Natural killer cell (primary cell): ENCODE measurements at regions not wholly inside any gene's neighbourhood (a gene's known extent, or its start where the extent isn't known, plus 50 kb on each side); places are given as distances from the start of the nearest gene placed in this dataset.

ENCODE experiments used
- ATAC-seq, 3 donors: fragments of 150-1000 bp in 2 of 3; fragments of 200-7000 bp in 1 of 3; cut with Tn5 transposase; 1 replicate in 1 of 3; 2 replicates in 2 of 3; pipeline ENCODE4 v1.10.0; 2021; ENCODE audit warnings: mild to moderate bottlenecking in 2 of 3, moderate library complexity in 2 of 3
- DNase-seq, 2 donors: peaks; one replicate each; pipeline versions ENCODE4 v3.0.0 to v3.0.0-alpha.2; 2013 to 2021; ENCODE audit warnings: mixed read lengths in 1 of 2
- H3K27ac ChIP-seq: one replicate; pipeline ENCODE4 v1.5.1; 2013; ENCODE audit warnings: mild to moderate bottlenecking, low read length
- H3K27me3 ChIP-seq: one replicate; pipeline ENCODE4 v1.6.1; 2013; ENCODE audit warnings: low read length; ENCODE audit not compliant: control insufficient read depth, insufficient read depth
- H3K36me3 ChIP-seq: one replicate; pipeline ENCODE4 v1.6.1; 2013; ENCODE audit warnings: low read length; ENCODE audit not compliant: control insufficient read depth, insufficient read depth
- H3K4me1 ChIP-seq: one replicate; pipeline ENCODE4 v1.6.1; 2013; ENCODE audit warnings: low read length; ENCODE audit not compliant: control insufficient read depth, insufficient read depth
- H3K4me3 ChIP-seq: one replicate; pipeline ENCODE4 v1.5.1; 2013; ENCODE audit warnings: low read length
- H3K9me3 ChIP-seq: one replicate; pipeline ENCODE4 v1.6.1; 2013; ENCODE audit warnings: low read length; ENCODE audit not compliant: control insufficient read depth, insufficient read depth
- H3K27ac Mint-ChIP-seq, 2 donors: one replicate each; pipeline ENCODE4 v1.8.0; 2022; ENCODE audit warnings: mild to moderate bottlenecking in 2 of 2, mixed read lengths in 2 of 2, moderate library complexity in 1 of 2
- H3K27me3 Mint-ChIP-seq, 2 donors: one replicate each; pipeline ENCODE4 v1.8.0; 2022; ENCODE audit warnings: low read depth in 2 of 2, mixed read lengths in 2 of 2
- H3K36me3 Mint-ChIP-seq: one replicate; pipeline ENCODE4 v1.8.0; 2022; ENCODE audit warnings: mixed read lengths
- H3K4me1 Mint-ChIP-seq, 2 donors: one replicate each; pipeline ENCODE4 v1.8.0; 2022; ENCODE audit warnings: mixed read lengths in 2 of 2
- H3K4me3 Mint-ChIP-seq: one replicate; pipeline ENCODE4 v1.8.0; 2022; ENCODE audit warnings: mild to moderate bottlenecking, moderate library complexity, mixed read lengths
- H3K9me3 Mint-ChIP-seq, 2 donors: one replicate each; pipeline ENCODE4 v1.8.0; 2022; ENCODE audit warnings: mixed read lengths in 2 of 2
- WGBS: methylation state at CpG from one replicate; pipeline ENCODE4 v1.1.7; 2013; ENCODE audit warnings: missing lambda C conversion rate; ENCODE audit not compliant: insufficient coverage; 5-methylcytosine and 5-hydroxymethylcytosine counted together
- intact Hi-C: fragments of 100-400 bp; cut with micrococcal nuclease; formaldehyde crosslinking; loops from one replicate; pipeline ENCODE4 v1.14.2; 2022
- TF ChIP-seq, protein P1 (sequence below): fragments of 200-600 bp; IDR thresholded peaks from one replicate; pipeline ENCODE4 v1.8.0; 2022; ENCODE audit warnings: antibody characterized with exemption

DNA sequence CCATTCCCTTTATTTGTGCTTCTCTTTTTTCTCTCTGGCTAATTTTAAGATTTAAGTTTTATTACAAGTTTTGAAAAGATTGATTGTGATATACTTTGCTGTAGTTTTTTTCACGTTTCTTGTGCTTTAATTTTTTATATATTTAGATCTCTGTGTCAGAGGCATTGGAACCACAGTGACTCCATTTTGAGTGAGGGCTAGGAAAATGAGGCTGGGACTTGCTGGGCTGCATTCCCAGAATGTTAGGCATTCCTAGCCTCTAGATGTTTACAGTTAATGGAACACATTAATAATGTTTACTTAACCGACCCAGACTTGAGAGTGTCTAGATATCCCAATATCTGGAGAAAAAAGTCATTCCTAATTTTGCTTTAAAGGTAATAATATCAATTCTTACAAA, 939.4 kb downstream of the BRINP3 start:
- ATAC-seq (no peak), DNase-seq (no peak)
- Mint-ChIP-seq H3K27ac (no peak overlapping the region), H3K4me3 (no peak overlapping the region), H3K27me3 (no peaks in the 10 kb centered on the region), H3K9me3 (peaks cover 7 to 8% of the 10 kb centered on the region in 2 donors), H3K4me1 (no peaks in the 10 kb centered on the region), H3K36me3 (no peaks in the 10 kb centered on the region)
- TF ChIP-seq, protein P1, sequence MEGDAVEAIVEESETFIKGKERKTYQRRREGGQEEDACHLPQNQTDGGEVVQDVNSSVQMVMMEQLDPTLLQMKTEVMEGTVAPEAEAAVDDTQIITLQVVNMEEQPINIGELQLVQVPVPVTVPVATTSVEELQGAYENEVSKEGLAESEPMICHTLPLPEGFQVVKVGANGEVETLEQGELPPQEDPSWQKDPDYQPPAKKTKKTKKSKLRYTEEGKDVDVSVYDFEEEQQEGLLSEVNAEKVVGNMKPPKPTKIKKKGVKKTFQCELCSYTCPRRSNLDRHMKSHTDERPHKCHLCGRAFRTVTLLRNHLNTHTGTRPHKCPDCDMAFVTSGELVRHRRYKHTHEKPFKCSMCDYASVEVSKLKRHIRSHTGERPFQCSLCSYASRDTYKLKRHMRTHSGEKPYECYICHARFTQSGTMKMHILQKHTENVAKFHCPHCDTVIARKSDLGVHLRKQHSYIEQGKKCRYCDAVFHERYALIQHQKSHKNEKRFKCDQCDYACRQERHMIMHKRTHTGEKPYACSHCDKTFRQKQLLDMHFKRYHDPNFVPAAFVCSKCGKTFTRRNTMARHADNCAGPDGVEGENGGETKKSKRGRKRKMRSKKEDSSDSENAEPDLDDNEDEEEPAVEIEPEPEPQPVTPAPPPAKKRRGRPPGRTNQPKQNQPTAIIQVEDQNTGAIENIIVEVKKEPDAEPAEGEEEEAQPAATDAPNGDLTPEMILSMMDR: no peak
- Histone ChIP-seq H3K27ac (no peak overlapping the region), H3K4me1 (no peaks in the 10 kb centered on the region), H3K9me3 (no peaks in the 10 kb centered on the region), H3K27me3 (no peaks in the 10 kb centered on the region), H3K36me3 (no peaks in the 10 kb centered on the region), H3K4me3 (no peak overlapping the region)
- WGBS: 90% methylated on average over 1 of the region's 2 CpGs
- intact Hi-C loops: no loop called here

DNA sequence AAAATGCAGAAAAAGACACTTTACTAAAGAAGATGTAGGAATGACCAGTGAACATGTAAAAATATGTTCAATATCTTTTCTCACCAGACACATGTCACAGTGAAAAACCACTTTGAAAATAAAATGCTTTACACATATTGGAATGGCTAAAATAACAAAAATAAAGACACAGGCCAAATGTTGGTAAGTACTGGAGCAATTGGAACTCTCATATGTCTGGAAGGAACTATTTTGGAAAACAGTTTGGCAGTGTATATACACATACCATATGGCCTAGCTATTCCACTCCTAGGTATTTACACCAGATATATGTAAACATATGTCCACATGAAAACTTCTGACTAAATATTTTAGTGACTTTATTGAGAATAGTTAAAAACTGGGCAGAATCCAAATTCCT, 927.2 kb downstream of the BRINP3 start:
- H3K4me3 ChIP-seq: no peak overlapping the region
- intact Hi-C loops: no loop called here

DNA sequence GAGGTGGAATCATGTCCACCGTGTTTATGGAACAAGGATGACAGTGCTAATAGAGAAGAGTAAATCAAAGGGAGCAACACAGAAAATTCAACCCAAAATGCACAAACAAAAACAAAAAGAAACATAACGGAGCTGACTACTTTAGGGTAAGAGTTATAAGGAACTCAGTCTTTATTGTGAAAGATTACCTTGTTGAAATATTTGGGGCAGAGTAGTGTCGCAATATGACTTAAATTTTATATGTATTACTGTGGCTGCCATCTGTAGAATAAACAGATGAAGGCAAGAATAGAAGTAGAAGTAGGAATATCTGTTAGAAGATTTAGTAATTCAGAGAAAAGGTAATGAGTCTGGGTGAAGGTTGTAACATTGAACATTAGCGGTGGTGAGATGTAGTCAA, 913.9 kb downstream of the BRINP3 start:
- ATAC-seq (no peak), DNase-seq (no peak)
- no peaks in the 10 kb centered on the region for H3K4me1 ChIP-seq
- H3K27ac ChIP-seq: no peak overlapping the region
- intact Hi-C loops: no loop called here
- H3K27me3 ChIP-seq: no peaks in the 10 kb centered on the region
- H3K36me3 Mint-ChIP-seq: peaks cover 5% of the 10 kb centered on the region
- H3K27ac Mint-ChIP-seq: no peak overlapping the region
- H3K36me3 ChIP-seq: no peaks in the 10 kb centered on the region
- H3K4me3 ChIP-seq: no peak overlapping the region
- peaks cover 11 to 23% of the 10 kb centered on the region in 2 donors for H3K9me3 Mint-ChIP-seq
- no peaks in the 10 kb centered on the region for H3K9me3 ChIP-seq
- no peaks in the 10 kb centered on the region for H3K4me1 Mint-ChIP-seq
- TF ChIP-seq, protein P1: no peak
- H3K27me3 Mint-ChIP-seq: no peaks in the 10 kb centered on the region
- no peak overlapping the region for H3K4me3 Mint-ChIP-seq
- 84% methylated on average over 3 of the region's 4 CpGs for WGBS

More for the DNA sequence above, 927.2 kb downstream of the BRINP3 start:
- Histone ChIP-seq H3K9me3 (no peaks in the 10 kb centered on the region), H3K27ac (no peak overlapping the region), H3K36me3 (no peaks in the 10 kb centered on the region), H3K4me1 (no peaks in the 10 kb centered on the region), H3K27me3 (no peaks in the 10 kb centered on the region)
- TF ChIP-seq, protein P1: no peak
- no peak for DNase-seq
- Mint-ChIP-seq H3K4me3 (no peak overlapping the region), H3K9me3 (peaks cover 4 to 10% of the 10 kb centered on the region in 2 donors), H3K36me3 (no peaks in the 10 kb centered on the region), H3K27ac (no peak overlapping the region), H3K27me3 (no peaks in the 10 kb centered on the region), H3K4me1 (no peaks in the 10 kb centered on the region)
- ATAC-seq: no peak

DNA sequence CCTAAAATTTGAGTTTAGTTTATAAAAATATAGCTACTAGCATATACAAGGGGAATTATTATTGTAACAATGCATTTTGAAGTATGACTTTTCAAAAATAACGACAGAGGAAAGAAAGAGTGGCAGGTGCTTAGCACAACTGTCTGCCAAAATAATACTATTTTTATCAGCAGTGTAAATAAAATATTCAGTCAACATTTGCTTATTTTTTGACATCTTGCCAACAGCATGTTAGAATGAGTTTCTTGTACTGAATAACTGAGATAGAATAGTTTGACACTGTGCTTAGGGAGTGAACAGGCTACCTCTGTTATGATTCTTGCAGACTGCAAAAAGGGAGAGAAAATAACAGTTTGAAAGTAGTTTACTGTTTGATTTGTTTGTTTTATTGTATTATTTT, 909.8 kb downstream of the BRINP3 start:
- DNase-seq (no peak), ATAC-seq (no peak)
- intact Hi-C loops: no loop called here
- no peaks in the 10 kb centered on the region for H3K27me3 ChIP-seq
- Mint-ChIP-seq H3K27me3 (no peaks in the 10 kb centered on the region), H3K9me3 (peaks cover 13 to 19% of the 10 kb centered on the region in 2 donors), H3K4me3 (no peak overlapping the region), H3K4me1 (no peaks in the 10 kb centered on the region), H3K36me3 (peaks cover 5% of the 10 kb centered on the region), H3K27ac (no peak overlapping the region)
- no CpG with 5 or more reads among the region's 1 CpG for WGBS
- no peaks in the 10 kb centered on the region for H3K4me1 ChIP-seq
- no peak overlapping the region for H3K27ac ChIP-seq
- no peak overlapping the region for H3K4me3 ChIP-seq
- H3K36me3 ChIP-seq: no peaks in the 10 kb centered on the region
- no peaks in the 10 kb centered on the region for H3K9me3 ChIP-seq
- TF ChIP-seq, protein P1: no peak
